B cell (primary cell): ENCODE measurements at regions not wholly inside any gene's neighbourhood (a gene's known extent, or its start where the extent isn't known, plus 50 kb on each side); places are given as distances from the start of the nearest gene placed in this dataset.

Experiments used
- ATAC-seq: fragments of 200-7000 bp; cut with Tn5 transposase; one replicate; pipeline ENCODE4 v1.10.0; 2021; ENCODE audit warnings: low read depth, mild to moderate bottlenecking, moderate number of reproducible peaks, moderate library complexity
- CTCF ChIA-PET: fragments of 350-600 bp; sonication (Branson Sonifier 250); formaldehyde crosslinking; loops from one replicate; lab custom pipeline; 2021; ENCODE audit warnings: antibody characterized with exemption, inconsistent platforms; lab: Charles Lee
- POLR2A ChIA-PET: fragments of 350-600 bp; sonication (Branson Sonifier 250); formaldehyde crosslinking; loops from one replicate; lab custom pipeline; 2021; ENCODE audit warnings: antibody characterized with exemption; lab: Charles Lee
- DNase-seq: peaks from one replicate; pipeline ENCODE4 v3.0.0; 2013
- H2AFZ ChIP-seq: 2 replicates; pipeline ENCODE4 v1.6.1; 2012; ENCODE audit warnings: mild to moderate bottlenecking, low read depth, low read length; ENCODE audit not compliant: insufficient read depth, poor library complexity, severe bottlenecking
- H3K27ac ChIP-seq, 2 donors: 1 replicate in 1 of 2; 2 replicates in 1 of 2; pipeline ENCODE4 v1.5.1; 2012 to 2013; ENCODE audit warnings: low read length in 2 of 2, mild to moderate bottlenecking in 2 of 2, moderate library complexity in 1 of 2
- H3K27me3 ChIP-seq, 4 experiments: fragments of 200-600 bp in 1 of 4; sonication (generic) in 1 of 4; replicated peaks in 1 of 4; 1 replicate in 2 of 4; 2 replicates in 2 of 4; pipeline versions ENCODE4 v1.6.1 to v1.7.0; 2013 to 2016; ENCODE audit warnings: low read length in 3 of 4, mild to moderate bottlenecking in 2 of 4, mixed read lengths in 1 of 4, moderate library complexity in 1 of 4; ENCODE audit not compliant: insufficient read depth in 4 of 4, control insufficient read depth in 3 of 4; ENCODE audit errors: control extremely low read depth in 1 of 4
- H3K36me3 ChIP-seq, 2 experiments: replicated peaks in 1 of 2; 1 replicate in 1 of 2; 2 replicates in 1 of 2; pipeline versions ENCODE4 v1.6.1 to v1.7.1; 2013; ENCODE audit warnings: low read length in 1 of 2; ENCODE audit not compliant: insufficient read depth in 2 of 2, control insufficient read depth in 1 of 2; ENCODE audit errors: control extremely low read depth in 1 of 2, extremely low read depth in 1 of 2
- H3K4me1 ChIP-seq, 2 donors: fragments of 200-600 bp in 1 of 2; sonication (generic) in 1 of 2; 1 replicate in 1 of 2; 2 replicates in 1 of 2; pipeline versions ENCODE4 v1.5.1 to v1.6.1; 2013 to 2017; ENCODE audit warnings: low read length in 2 of 2; ENCODE audit not compliant: control insufficient read depth in 2 of 2, insufficient read depth in 2 of 2
- H3K4me2 ChIP-seq: replicated peaks from 2 replicates; pipeline ENCODE3; 2012; ENCODE audit warnings: mild to moderate bottlenecking, low read depth, low read length; ENCODE audit not compliant: poor library complexity, severe bottlenecking
- H3K4me3 ChIP-seq, 5 experiments: fragments of 200-600 bp in 1 of 5; sonication (generic) in 1 of 5; 1 replicate in 3 of 5; 2 replicates in 2 of 5; pipeline versions ENCODE4 v1.5.1 to v1.7.0; 2011 to 2016; ENCODE audit warnings: low read length in 4 of 5, mild to moderate bottlenecking in 4 of 5, low read depth in 2 of 5, control low read depth in 1 of 5, moderate library complexity in 1 of 5; ENCODE audit not compliant: insufficient read depth in 1 of 5; ENCODE audit errors: control extremely low read depth in 1 of 5, extremely low read depth in 1 of 5
- H3K79me2 ChIP-seq: fragments of 200-600 bp; sonication (generic); one replicate; pipeline ENCODE4 v1.6.0; 2016; ENCODE audit warnings: low read length; ENCODE audit not compliant: control insufficient read depth, insufficient read depth
- H3K9ac ChIP-seq: fragments of 200-600 bp; sonication (generic); 2 replicates; pipeline ENCODE4 v1.6.1; 2017; ENCODE audit warnings: mild to moderate bottlenecking, low read length, moderate library complexity
- H3K9me3 ChIP-seq, 3 donors: one replicate each; pipeline versions ENCODE4 v1.6.1 to v1.7.1; 2013; ENCODE audit warnings: low read length in 2 of 3; ENCODE audit not compliant: control insufficient read depth in 2 of 3, insufficient read depth in 1 of 3; ENCODE audit errors: control extremely low read depth in 1 of 3
- H4K20me1 ChIP-seq: 2 replicates; pipeline ENCODE4 v1.6.0; 2012; ENCODE audit warnings: mild to moderate bottlenecking, low read length; ENCODE audit not compliant: insufficient read depth, control insufficient read depth, poor library complexity, severe bottlenecking
- H3K27ac Mint-ChIP-seq: one replicate; pipeline ENCODE4 v1.8.0; 2021; ENCODE audit warnings: mixed read lengths
- H3K27me3 Mint-ChIP-seq: one replicate; pipeline ENCODE4 v1.8.0; 2021; ENCODE audit warnings: mixed read lengths
- H3K4me1 Mint-ChIP-seq: one replicate; pipeline ENCODE4 v1.8.0; 2021; ENCODE audit warnings: mixed read lengths
- H3K4me3 Mint-ChIP-seq: one replicate; pipeline ENCODE4 v1.8.0; 2021; ENCODE audit warnings: mixed read lengths
- H3K9me3 Mint-ChIP-seq: one replicate; pipeline ENCODE4 v1.8.0; 2022; ENCODE audit warnings: mixed read lengths; ENCODE audit not compliant: insufficient read depth
- CTCF ChIP-seq: fragments of 200-600 bp; IDR thresholded peaks from one replicate; pipeline ENCODE4 v1.8.0; 2022; ENCODE audit warnings: antibody characterized with exemption, mild to moderate bottlenecking
- EZH2 ChIP-seq: IDR thresholded peaks from 2 replicates; pipeline ENCODE4 v1.6.1; 2012; ENCODE audit warnings: borderline replicate concordance, low read depth, mild to moderate bottlenecking, moderate library complexity, low read length; ENCODE audit not compliant: insufficient read depth, poor library complexity, severe bottlenecking
- WGBS: methylation state at CpG from one replicate; pipeline ENCODE4 v1.1.5; 2013; ENCODE audit warnings: missing lambda C conversion rate; ENCODE audit not compliant: insufficient coverage; 5-methylcytosine and 5-hydroxymethylcytosine counted together
- intact Hi-C: fragments of 100-400 bp; cut with micrococcal nuclease; formaldehyde crosslinking; loops from one replicate; pipeline ENCODE4 v1.10.0; 2022

GRCh38 chr7:49324040-49324439 lies 399.7 kb downstream of the CDC14C start:
- Histone ChIP-seq H3K79me2 (no peaks in the 10 kb centered on the region), H2AFZ (no peak overlapping the region), H3K9me3 (no peaks in the 10 kb centered on the region), H3K27ac (no peak overlapping the region), H3K4me3 (no peak overlapping the region), H3K4me2 (no peak overlapping the region), H4K20me1 (no peaks in the 10 kb centered on the region), H3K9ac (no peak overlapping the region), H3K4me1 (no peaks in the 10 kb centered on the region), H3K36me3 (no peaks in the 10 kb centered on the region), H3K27me3 (no peaks in the 10 kb centered on the region)
- WGBS: 100% methylated on average over 1 of the region's 3 CpGs
- intact Hi-C loops: no loop called here
- TF ChIP-seq EZH2 (no peak), CTCF (no peak)
- CTCF ChIA-PET: no interaction called here
- H3K4me3 Mint-ChIP-seq: no peak overlapping the region
- DNase-seq (no peak), ATAC-seq (no peak)
- POLR2A ChIA-PET: no interaction called here
- H3K27ac Mint-ChIP-seq: no peak overlapping the region
- H3K9me3 Mint-ChIP-seq: peaks cover 2% of the 10 kb centered on the region
- H3K4me1 Mint-ChIP-seq: no peaks in the 10 kb centered on the region
- no peaks in the 10 kb centered on the region for H3K27me3 Mint-ChIP-seq

- H3K9me3 ChIP-seq: no peaks in the 10 kb centered on the region
- Mint-ChIP-seq H3K4me1 (no peaks in the 10 kb centered on the region), H3K9me3 (peaks cover 2% of the 10 kb centered on the region), H3K27ac (no peak overlapping the region), H3K4me3 (no peak overlapping the region), H3K27me3 (no peaks in the 10 kb centered on the region)
- no CpG with 5 or more reads among the region's 1 CpG for WGBS
- H3K27me3 ChIP-seq: no peaks in the 10 kb centered on the region
- H3K4me3 ChIP-seq: no peak overlapping the region
- H3K36me3 ChIP-seq: no peaks in the 10 kb centered on the region
- ChIA-PET CTCF (no interaction called here), POLR2A (no interaction called here)
- no peak for DNase-seq
- H3K4me2 ChIP-seq: no peak overlapping the region
- TF ChIP-seq EZH2: no peak
- no peak for TF ChIP-seq CTCF
- ATAC-seq: no peak
- no peaks in the 10 kb centered on the region for H4K20me1 ChIP-seq
- no peak overlapping the region for H2AFZ ChIP-seq
- H3K79me2 ChIP-seq: no peaks in the 10 kb centered on the region
- H3K27ac ChIP-seq: no peak overlapping the region
- H3K4me1 ChIP-seq: no peaks in the 10 kb centered on the region
- intact Hi-C loops: no loop called here
- H3K9ac ChIP-seq: no peak overlapping the region
These were observed 400.4 kb downstream of the CDC14C start for GRCh38 chr7:49324707-49325106.
